Stimulated activated CD4-positive, alpha-beta T cell treated with anti-CD3 and anti-CD28 coated beads, Interleukin-2, amount 100 ng/mL, for 24 hours (primary cell): ENCODE measurements at regions not wholly inside any gene's neighbourhood (a gene's known extent, or its start where the extent isn't known, plus 50 kb on each side); places are given as distances from the start of the nearest gene placed in this dataset.

Source experiments
- DNase-seq, 2 donors: peaks; one replicate each; pipeline ENCODE4 v3.0.0-alpha.2; 2020

- peak in 1 of 2 donors; percentile 14 for DNase-seq
Observed at GRCh38 chr2:42928692-42929545, 136.5 kb upstream of the HAAO start.

GRCh38 chr2:42928161-42928691, 135.8 kb upstream of the HAAO start:
- no peak for DNase-seq

GRCh38 chr2:42927334-42928160, 135.2 kb upstream of the HAAO start:
- no peak for DNase-seq

GRCh38 chr2:42926434-42927333, 134.3 kb upstream of the HAAO start:
- no peak for DNase-seq

GRCh38 chr2:42925742-42926433, 133.5 kb upstream of the HAAO start:
- DNase-seq: no peak

- no peak for DNase-seq
Observed at GRCh38 chr2:42924418-42924886, 132.1 kb upstream of the HAAO start.

GRCh38 chr2:42923580-42924417, 131.4 kb upstream of the HAAO start:
- no peak for DNase-seq

- DNase-seq: no peak
Observed at GRCh38 chr2:42922790-42923579, 130.6 kb upstream of the HAAO start.

- DNase-seq: no peak
Observed at GRCh38 chr2:42922293-42922692, 129.9 kb upstream of the HAAO start.

GRCh38 chr2:42921721-42922120, 129.3 kb upstream of the HAAO start:
- no peak for DNase-seq

- DNase-seq: no peak
Observed at GRCh38 chr2:42921147-42921520, 128.8 kb upstream of the HAAO start.

- no peak for DNase-seq
Observed at GRCh38 chr2:42920446-42921146, 128.2 kb upstream of the HAAO start.

- DNase-seq: no peak
Observed at GRCh38 chr2:42918671-42919318, 126.4 kb upstream of the HAAO start.

- DNase-seq: no peak
Observed at GRCh38 chr2:42918041-42918440, 125.7 kb upstream of the HAAO start.

GRCh38 chr2:42917425-42917927, 125.1 kb upstream of the HAAO start:
- peak in 1 of 2 donors; percentile 10 for DNase-seq

- no peak for DNase-seq
Observed at GRCh38 chr2:42916324-42916723, 123.9 kb upstream of the HAAO start.

GRCh38 chr2:42914860-42915259, 122.5 kb upstream of the HAAO start:
- no peak for DNase-seq

GRCh38 chr2:42914314-42914713, 121.9 kb upstream of the HAAO start:
- DNase-seq: no peak
